ENCODE measurements at regions not wholly inside any gene's neighbourhood (a gene's known extent, or its start where the extent isn't known, plus 50 kb on each side); places are given as distances from the start of the nearest gene placed in this dataset.

- TF ChIP-seq, protein P1, sequence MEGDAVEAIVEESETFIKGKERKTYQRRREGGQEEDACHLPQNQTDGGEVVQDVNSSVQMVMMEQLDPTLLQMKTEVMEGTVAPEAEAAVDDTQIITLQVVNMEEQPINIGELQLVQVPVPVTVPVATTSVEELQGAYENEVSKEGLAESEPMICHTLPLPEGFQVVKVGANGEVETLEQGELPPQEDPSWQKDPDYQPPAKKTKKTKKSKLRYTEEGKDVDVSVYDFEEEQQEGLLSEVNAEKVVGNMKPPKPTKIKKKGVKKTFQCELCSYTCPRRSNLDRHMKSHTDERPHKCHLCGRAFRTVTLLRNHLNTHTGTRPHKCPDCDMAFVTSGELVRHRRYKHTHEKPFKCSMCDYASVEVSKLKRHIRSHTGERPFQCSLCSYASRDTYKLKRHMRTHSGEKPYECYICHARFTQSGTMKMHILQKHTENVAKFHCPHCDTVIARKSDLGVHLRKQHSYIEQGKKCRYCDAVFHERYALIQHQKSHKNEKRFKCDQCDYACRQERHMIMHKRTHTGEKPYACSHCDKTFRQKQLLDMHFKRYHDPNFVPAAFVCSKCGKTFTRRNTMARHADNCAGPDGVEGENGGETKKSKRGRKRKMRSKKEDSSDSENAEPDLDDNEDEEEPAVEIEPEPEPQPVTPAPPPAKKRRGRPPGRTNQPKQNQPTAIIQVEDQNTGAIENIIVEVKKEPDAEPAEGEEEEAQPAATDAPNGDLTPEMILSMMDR (IDR thresholded peaks at IDR 0.05; ENCODE audit: borderline replicate concordance, insufficient read depth, low read depth, low read length), result no peak
- no peak overlapping the region for H3K4me3 ChIP-seq (ENCODE audit: low read depth, low read length)
Observed at GRCh38 chr12:127648321-127648720, 618.6 kb upstream of the TMEM132C start.

DNA sequence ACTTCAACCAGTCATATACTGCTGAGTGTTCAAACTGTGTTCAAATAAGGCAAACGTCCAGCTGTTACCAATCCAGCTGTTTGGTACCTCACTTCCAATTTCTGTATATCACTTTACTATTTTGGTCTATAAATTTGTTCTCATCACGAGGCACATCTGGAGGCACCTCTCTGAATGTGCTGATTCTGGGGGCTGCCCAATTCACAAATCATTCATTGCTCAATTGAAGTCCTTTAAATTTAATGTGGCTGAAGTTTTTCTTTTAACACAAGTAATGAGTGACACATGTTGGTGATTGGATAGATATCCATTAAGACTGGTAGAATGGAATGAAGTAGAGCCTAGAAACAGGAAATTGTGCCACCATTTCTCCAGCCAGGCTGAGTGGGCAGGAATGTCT, 617.0 kb upstream of the TMEM132C start:
- H3K4me3 ChIP-seq (ENCODE audit: low read depth, low read length), result no peak overlapping the region
- TF ChIP-seq, protein P1 (IDR thresholded peaks at IDR 0.05; ENCODE audit: borderline replicate concordance, insufficient read depth, low read depth, low read length), result no peak

DNA sequence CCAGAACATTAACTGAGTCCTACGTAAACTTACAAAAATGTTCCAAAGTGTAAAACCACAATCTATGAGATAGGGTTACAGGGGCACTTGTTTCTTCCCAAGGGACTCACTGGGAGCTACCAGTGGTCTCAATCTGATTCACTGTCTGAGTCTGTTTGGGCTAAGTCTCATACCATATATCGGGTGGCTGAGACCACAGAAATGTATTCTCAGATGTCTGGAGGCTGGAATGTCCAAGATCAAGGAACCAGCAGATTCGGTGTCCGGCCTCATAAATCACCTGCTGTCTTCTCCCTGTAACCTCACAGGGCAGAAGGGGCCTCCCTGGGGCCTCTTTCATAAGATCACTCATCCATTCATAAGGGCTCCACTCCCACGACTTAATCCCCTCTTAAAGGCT, 616.3 kb upstream of the TMEM132C start:
- H3K4me3 ChIP-seq (ENCODE audit: low read depth, low read length), result no peak overlapping the region
- TF ChIP-seq, protein P1 (IDR thresholded peaks at IDR 0.05; ENCODE audit: borderline replicate concordance, insufficient read depth, low read depth, low read length), result no peak

GRCh38 chr12:127652281-127652680, 614.7 kb upstream of the TMEM132C start:
- TF ChIP-seq, protein P1 (IDR thresholded peaks at IDR 0.05; ENCODE audit: borderline replicate concordance, insufficient read depth, low read depth, low read length), result no peak
- H3K4me3 ChIP-seq (ENCODE audit: low read depth, low read length), result no peak overlapping the region

- TF ChIP-seq, protein P1 (IDR thresholded peaks at IDR 0.05; ENCODE audit: borderline replicate concordance, insufficient read depth, low read depth, low read length), result no peak
- H3K4me3 ChIP-seq (ENCODE audit: low read depth, low read length), result no peak overlapping the region
Observed at GRCh38 chr12:127654383-127654985, 612.5 kb upstream of the TMEM132C start.

DNA sequence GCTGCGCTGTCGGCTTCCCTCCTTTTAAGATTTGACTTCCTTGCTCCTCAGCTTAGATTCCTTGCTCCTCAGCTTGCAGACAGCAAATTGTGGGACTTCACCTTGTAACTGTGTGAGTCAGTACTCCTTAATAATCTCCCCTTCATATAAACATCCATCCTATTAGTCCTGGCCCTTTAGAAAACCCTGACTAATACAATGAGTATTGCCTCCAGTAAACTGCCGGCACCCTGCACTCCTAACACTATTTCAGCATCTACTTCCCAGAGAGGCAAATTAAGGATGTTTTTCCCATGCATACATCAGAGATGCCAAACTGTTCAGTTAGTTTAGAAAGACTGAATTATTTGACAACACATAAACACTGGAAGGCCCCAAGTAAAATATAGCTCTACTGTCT, 611.3 kb upstream of the TMEM132C start:
- TF ChIP-seq, protein P1 (IDR thresholded peaks at IDR 0.05; ENCODE audit: borderline replicate concordance, insufficient read depth, low read depth, low read length), result no peak
- H3K4me3 ChIP-seq (ENCODE audit: low read depth, low read length), result no peak overlapping the region

- H3K4me3 ChIP-seq (ENCODE audit: low read depth, low read length), result no peak overlapping the region
- TF ChIP-seq, protein P1 (IDR thresholded peaks at IDR 0.05; ENCODE audit: borderline replicate concordance, insufficient read depth, low read depth, low read length), result no peak
Observed at GRCh38 chr12:127656266-127656665, 610.7 kb upstream of the TMEM132C start.

Measured in GM12875 (cell line).